Mammary epithelial cell (primary cell): ENCODE measurements at regions not wholly inside any gene's neighbourhood (a gene's known extent, or its start where the extent isn't known, plus 50 kb on each side); places are given as distances from the start of the nearest gene placed in this dataset.

Experiments used
- CTCF ChIP-seq, 2 donors: IDR thresholded peaks in 1 of 2; conservative IDR thresholded peaks in 1 of 2; 2 replicates each; pipeline ENCODE4 v1.5.1; 2011 to 2012; ENCODE audit warnings: inconsistent platforms in 2 of 2, low read length in 2 of 2, mild to moderate bottlenecking in 2 of 2, control low read depth in 1 of 2, low read depth in 1 of 2; ENCODE audit not compliant: insufficient read depth in 1 of 2; ENCODE audit errors: extremely low read depth in 1 of 2
- EZH2 ChIP-seq: IDR thresholded peaks from 2 replicates; pipeline ENCODE4 v1.6.1; 2012; ENCODE audit warnings: low read length, inconsistent platforms, borderline replicate concordance

GRCh38 chr20:6588296-6588695 lies 179.2 kb upstream of the BMP2 start:
- TF ChIP-seq CTCF (conservative IDR thresholded peaks at IDR 0.05 in 1 of 2, IDR thresholded peaks at IDR 0.05 in 1 of 2; ENCODE audit: extremely low read depth in 1 of 2, insufficient read depth in 1 of 2, low read depth in 1 of 2, low read length in 2 of 2) (no peak), EZH2 (no peak)
